SK-N-SH (cell line): ENCODE measurements at regions not wholly inside any gene's neighbourhood (a gene's known extent, or its start where the extent isn't known, plus 50 kb on each side); places are given as distances from the start of the nearest gene placed in this dataset.

Experiments used
- CTCF ChIA-PET: fragments of 300-600, 350-600 bp; formaldehyde crosslinking; extraction: SDS; loops from one replicate; lab custom pipeline; 2021; lab: Yijun Ruan, JAX
- POLR2A ChIA-PET: fragments of 350-600 bp; sonication (Branson Sonifier 250); formaldehyde crosslinking; extraction: SDS; loops from one replicate; lab custom pipeline; 2020; ENCODE audit warnings: antibody characterized with exemption, inconsistent platforms; lab: Yijun Ruan, JAX
- DNase-seq: peaks from one replicate; pipeline ENCODE4 v3.0.0; 2012
- H2AFZ ChIP-seq: fragments of 200-600 bp; sonication (generic); 2 replicates; pipeline ENCODE4 v1.8.1; 2016; ENCODE audit warnings: antibody characterized with exemption, mild to moderate bottlenecking, low read depth
- H3F3A ChIP-seq: fragments of 200-600 bp; sonication (generic); replicated peaks from 2 replicates; pipeline ENCODE3; 2016; ENCODE audit warnings: antibody characterized with exemption, mild to moderate bottlenecking; ENCODE audit not compliant: insufficient read depth
- H3K27ac ChIP-seq, 2 experiments: fragments of 200-500 bp in 1 of 2; fragments of 200-600 bp in 1 of 2; sonication (Bioruptor generic) in 1 of 2; sonication (generic), shearing (Covaris generic) in 1 of 2; 2 replicates each; pipeline versions ENCODE4 v1.5.1 to v1.6.1; 2014 to 2016; ENCODE audit warnings: low read depth in 2 of 2, inconsistent platforms in 1 of 2, low read length in 1 of 2, mild to moderate bottlenecking in 1 of 2, mixed read lengths in 1 of 2
- H3K27me3 ChIP-seq: fragments of 200-600 bp; sonication (generic), shearing (Covaris generic); 2 replicates; pipeline ENCODE4 v1.6.1; 2016; ENCODE audit warnings: mixed run types; ENCODE audit not compliant: insufficient read depth
- H3K36me3 ChIP-seq, 2 experiments: fragments of 200-500 bp in 1 of 2; fragments of 200-600 bp in 1 of 2; sonication (Bioruptor generic) in 1 of 2; sonication (generic) in 1 of 2; replicated peaks in 1 of 2; 2 replicates each; pipeline versions ENCODE3 to v1.5.1; 2014 to 2016; ENCODE audit warnings: low read length in 1 of 2, mild to moderate bottlenecking in 1 of 2; ENCODE audit not compliant: insufficient read depth in 2 of 2, control insufficient read depth in 1 of 2
- H3K4me1 ChIP-seq, 2 experiments: fragments of 200-500 bp in 1 of 2; fragments of 200-600 bp in 1 of 2; sonication (Bioruptor generic) in 1 of 2; sonication (generic), shearing (Covaris generic) in 1 of 2; 2 replicates each; pipeline versions ENCODE4 v1.5.1 to v1.6.1; 2014 to 2016; ENCODE audit warnings: low read depth in 1 of 2, low read length in 1 of 2, mixed run types in 1 of 2; ENCODE audit not compliant: insufficient read depth in 2 of 2, control insufficient read depth in 1 of 2
- H3K4me2 ChIP-seq: fragments of 200-600 bp; sonication (generic), shearing (Covaris generic); 2 replicates; pipeline ENCODE4 v1.6.1; 2017; ENCODE audit warnings: mixed run types
- H3K4me3 ChIP-seq, 2 experiments: fragments of 200-500 bp in 1 of 2; fragments of 200-600 bp in 1 of 2; sonication (Bioruptor generic) in 1 of 2; sonication (generic), shearing (Covaris generic) in 1 of 2; 2 replicates each; pipeline versions ENCODE4 v1.5.1 to v1.8.1; 2014 to 2016; ENCODE audit warnings: low read depth in 2 of 2, inconsistent platforms in 1 of 2, low read length in 1 of 2, mild to moderate bottlenecking in 1 of 2, mixed read lengths in 1 of 2, moderate library complexity in 1 of 2
- H3K79me2 ChIP-seq: fragments of 200-600 bp; sonication (generic); 2 replicates; pipeline ENCODE4 v1.8.1; 2017; ENCODE audit warnings: mild to moderate bottlenecking; ENCODE audit not compliant: insufficient read depth
- H3K9ac ChIP-seq: fragments of 200-600 bp; sonication (generic); 2 replicates; pipeline ENCODE4 v1.6.1; 2017; ENCODE audit warnings: mixed run types
- H3K9me2 ChIP-seq: fragments of 200-600 bp; sonication (generic); 2 replicates; pipeline ENCODE4 v1.6.1; 2017; ENCODE audit warnings: mixed run types
- H3K9me3 ChIP-seq: fragments of 200-600 bp; sonication (generic); 2 replicates; pipeline ENCODE4 v1.6.1; 2017; ENCODE audit warnings: mixed run types, mild to moderate bottlenecking, moderate library complexity
- H4K20me1 ChIP-seq: fragments of 200-600 bp; sonication (generic); 2 replicates; pipeline ENCODE4 v1.6.1; 2017; ENCODE audit warnings: mild to moderate bottlenecking, mixed run types; ENCODE audit not compliant: insufficient read depth
- FOSL2 ChIP-seq: IDR thresholded peaks from 2 replicates; pipeline ENCODE4 v1.4.0; 2012; ENCODE audit warnings: low read depth, mild to moderate bottlenecking, moderate library complexity, borderline replicate concordance
- FOXM1 ChIP-seq: IDR thresholded peaks from 2 replicates; pipeline ENCODE4 v1.4.0; 2012; ENCODE audit warnings: low read depth, mild to moderate bottlenecking
- GATA2 ChIP-seq: sonication (generic); formaldehyde crosslinking; IDR thresholded peaks from 2 replicates; pipeline ENCODE4 v1.5.0; 2020; ENCODE audit warnings: mild to moderate bottlenecking, missing genetic modification reagents
- JUND ChIP-seq: IDR thresholded peaks from 2 replicates; pipeline ENCODE4 v1.4.0; 2012
- NFIC ChIP-seq: IDR thresholded peaks from 2 replicates; pipeline ENCODE4 v1.4.0; 2012; ENCODE audit warnings: borderline replicate concordance
- NRF1 ChIP-seq: IDR thresholded peaks from 2 replicates; pipeline ENCODE4 v1.6.1; 2012; ENCODE audit warnings: low read depth, mild to moderate bottlenecking, low read length
- POLR2AphosphoS5 ChIP-seq: IDR thresholded peaks from 2 replicates; pipeline ENCODE4 v1.6.1; 2012; ENCODE audit warnings: low read depth, low read length
- RAD21 ChIP-seq: IDR thresholded peaks from 2 replicates; pipeline ENCODE4 v1.6.1; 2012; ENCODE audit warnings: mild to moderate bottlenecking, low read length
- SIN3A ChIP-seq: IDR thresholded peaks from 2 replicates; pipeline ENCODE4 v1.6.1; 2012; ENCODE audit warnings: low read depth, mild to moderate bottlenecking, low read length, moderate library complexity, borderline replicate concordance
- SMC3 ChIP-seq: IDR thresholded peaks from 2 replicates; pipeline ENCODE4 v1.6.1; 2012; ENCODE audit warnings: low read depth, low read length, improper control_type of control experiment
- TCF12 ChIP-seq: IDR thresholded peaks from 2 replicates; pipeline ENCODE4 v1.4.0; 2012
- YY1 ChIP-seq: IDR thresholded peaks from 2 replicates; pipeline ENCODE4 v1.4.0; 2012; ENCODE audit warnings: low read depth, mild to moderate bottlenecking
- TF ChIP-seq, protein P1 (sequence below): IDR thresholded peaks from 2 replicates; pipeline ENCODE4 v1.4.0; 2012; ENCODE audit warnings: low read depth
- TF ChIP-seq, protein P2 (sequence below): fragments of 150-350 bp; IDR thresholded peaks from 2 replicates; pipeline ENCODE4 v1.6.1; 2017; ENCODE audit warnings: antibody characterized with exemption, low read length, low read depth, borderline replicate concordance
- TF ChIP-seq, protein P3 (sequence below): IDR thresholded peaks from 2 replicates; pipeline ENCODE4 v1.4.0; 2012; ENCODE audit warnings: low read depth, borderline replicate concordance
- TF ChIP-seq, protein P4 (sequence below): IDR thresholded peaks from 2 replicates; pipeline ENCODE4 v1.6.1; 2012; ENCODE audit warnings: mild to moderate bottlenecking, low read depth, low read length, moderate library complexity
- TF ChIP-seq, protein P5 (sequence below): fragments of 150-350 bp; IDR thresholded peaks from 2 replicates; pipeline ENCODE4 v1.6.1; 2016; ENCODE audit warnings: mild to moderate bottlenecking, low read depth, low read length
- TF ChIP-seq, protein P6 (sequence below): fragments of 200-600 bp; sonication (generic); IDR thresholded peaks from 2 replicates; pipeline ENCODE4 v1.6.1; 2017; ENCODE audit warnings: antibody characterized with exemption, mild to moderate bottlenecking, moderate library complexity

DNA sequence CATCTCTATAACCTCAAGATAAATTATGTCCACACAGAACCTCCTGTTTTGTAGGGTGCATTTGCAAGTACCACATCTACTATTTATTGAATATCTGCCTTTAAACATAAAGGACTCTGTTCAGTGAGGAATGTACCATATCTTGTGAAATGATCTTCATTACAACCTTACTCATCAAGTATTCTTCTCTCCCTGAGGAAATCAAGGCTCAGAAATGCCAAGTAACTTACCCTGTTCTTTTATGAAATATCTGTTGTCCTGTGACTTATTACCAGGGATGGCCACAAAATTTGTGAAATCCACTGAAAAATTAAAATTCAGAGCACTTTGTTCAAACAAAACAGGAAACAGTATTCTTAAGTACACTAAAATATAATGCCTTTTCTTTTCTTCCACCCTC is 366.7 kb downstream of the GALC start:
- Histone ChIP-seq H3K9me3 (no peaks in the 10 kb centered on the region), H3F3A (no peaks in the 10 kb centered on the region), H3K36me3 (no peaks in the 10 kb centered on the region), H3K4me1 (no peaks in the 10 kb centered on the region), H3K4me3 (no peak overlapping the region), H4K20me1 (no peaks in the 10 kb centered on the region), H3K4me2 (no peak overlapping the region), H3K9ac (no peak overlapping the region), H3K9me2 (no peaks in the 10 kb centered on the region), H3K27me3 (no peaks in the 10 kb centered on the region), H3K79me2 (no peaks in the 10 kb centered on the region), H3K27ac (no peak overlapping the region), H2AFZ (no peak overlapping the region)
- TF ChIP-seq YY1 (no peak), POLR2AphosphoS5 (no peak), RAD21 (no peak), SIN3A (no peak), NRF1 (no peak), FOSL2 (no peak), TCF12 (no peak), NFIC (no peak), JUND (no peak), GATA2 (CRISPR knock-in tag) (no peak), SMC3 (no peak), FOXM1 (no peak)
- TF ChIP-seq, protein P1, sequence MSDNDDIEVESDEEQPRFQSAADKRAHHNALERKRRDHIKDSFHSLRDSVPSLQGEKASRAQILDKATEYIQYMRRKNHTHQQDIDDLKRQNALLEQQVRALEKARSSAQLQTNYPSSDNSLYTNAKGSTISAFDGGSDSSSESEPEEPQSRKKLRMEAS = no peak
- TF ChIP-seq, protein P2, sequence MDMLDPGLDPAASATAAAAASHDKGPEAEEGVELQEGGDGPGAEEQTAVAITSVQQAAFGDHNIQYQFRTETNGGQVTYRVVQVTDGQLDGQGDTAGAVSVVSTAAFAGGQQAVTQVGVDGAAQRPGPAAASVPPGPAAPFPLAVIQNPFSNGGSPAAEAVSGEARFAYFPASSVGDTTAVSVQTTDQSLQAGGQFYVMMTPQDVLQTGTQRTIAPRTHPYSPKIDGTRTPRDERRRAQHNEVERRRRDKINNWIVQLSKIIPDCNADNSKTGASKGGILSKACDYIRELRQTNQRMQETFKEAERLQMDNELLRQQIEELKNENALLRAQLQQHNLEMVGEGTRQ = no peak
- TF ChIP-seq, protein P3, sequence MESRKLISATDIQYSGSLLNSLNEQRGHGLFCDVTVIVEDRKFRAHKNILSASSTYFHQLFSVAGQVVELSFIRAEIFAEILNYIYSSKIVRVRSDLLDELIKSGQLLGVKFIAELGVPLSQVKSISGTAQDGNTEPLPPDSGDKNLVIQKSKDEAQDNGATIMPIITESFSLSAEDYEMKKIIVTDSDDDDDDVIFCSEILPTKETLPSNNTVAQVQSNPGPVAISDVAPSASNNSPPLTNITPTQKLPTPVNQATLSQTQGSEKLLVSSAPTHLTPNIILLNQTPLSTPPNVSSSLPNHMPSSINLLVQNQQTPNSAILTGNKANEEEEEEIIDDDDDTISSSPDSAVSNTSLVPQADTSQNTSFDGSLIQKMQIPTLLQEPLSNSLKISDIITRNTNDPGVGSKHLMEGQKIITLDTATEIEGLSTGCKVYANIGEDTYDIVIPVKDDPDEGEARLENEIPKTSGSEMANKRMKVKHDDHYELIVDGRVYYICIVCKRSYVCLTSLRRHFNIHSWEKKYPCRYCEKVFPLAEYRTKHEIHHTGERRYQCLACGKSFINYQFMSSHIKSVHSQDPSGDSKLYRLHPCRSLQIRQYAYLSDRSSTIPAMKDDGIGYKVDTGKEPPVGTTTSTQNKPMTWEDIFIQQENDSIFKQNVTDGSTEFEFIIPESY = no peak
- TF ChIP-seq, protein P4, sequence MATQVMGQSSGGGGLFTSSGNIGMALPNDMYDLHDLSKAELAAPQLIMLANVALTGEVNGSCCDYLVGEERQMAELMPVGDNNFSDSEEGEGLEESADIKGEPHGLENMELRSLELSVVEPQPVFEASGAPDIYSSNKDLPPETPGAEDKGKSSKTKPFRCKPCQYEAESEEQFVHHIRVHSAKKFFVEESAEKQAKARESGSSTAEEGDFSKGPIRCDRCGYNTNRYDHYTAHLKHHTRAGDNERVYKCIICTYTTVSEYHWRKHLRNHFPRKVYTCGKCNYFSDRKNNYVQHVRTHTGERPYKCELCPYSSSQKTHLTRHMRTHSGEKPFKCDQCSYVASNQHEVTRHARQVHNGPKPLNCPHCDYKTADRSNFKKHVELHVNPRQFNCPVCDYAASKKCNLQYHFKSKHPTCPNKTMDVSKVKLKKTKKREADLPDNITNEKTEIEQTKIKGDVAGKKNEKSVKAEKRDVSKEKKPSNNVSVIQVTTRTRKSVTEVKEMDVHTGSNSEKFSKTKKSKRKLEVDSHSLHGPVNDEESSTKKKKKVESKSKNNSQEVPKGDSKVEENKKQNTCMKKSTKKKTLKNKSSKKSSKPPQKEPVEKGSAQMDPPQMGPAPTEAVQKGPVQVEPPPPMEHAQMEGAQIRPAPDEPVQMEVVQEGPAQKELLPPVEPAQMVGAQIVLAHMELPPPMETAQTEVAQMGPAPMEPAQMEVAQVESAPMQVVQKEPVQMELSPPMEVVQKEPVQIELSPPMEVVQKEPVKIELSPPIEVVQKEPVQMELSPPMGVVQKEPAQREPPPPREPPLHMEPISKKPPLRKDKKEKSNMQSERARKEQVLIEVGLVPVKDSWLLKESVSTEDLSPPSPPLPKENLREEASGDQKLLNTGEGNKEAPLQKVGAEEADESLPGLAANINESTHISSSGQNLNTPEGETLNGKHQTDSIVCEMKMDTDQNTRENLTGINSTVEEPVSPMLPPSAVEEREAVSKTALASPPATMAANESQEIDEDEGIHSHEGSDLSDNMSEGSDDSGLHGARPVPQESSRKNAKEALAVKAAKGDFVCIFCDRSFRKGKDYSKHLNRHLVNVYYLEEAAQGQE = no peak
- TF ChIP-seq, protein P5, sequence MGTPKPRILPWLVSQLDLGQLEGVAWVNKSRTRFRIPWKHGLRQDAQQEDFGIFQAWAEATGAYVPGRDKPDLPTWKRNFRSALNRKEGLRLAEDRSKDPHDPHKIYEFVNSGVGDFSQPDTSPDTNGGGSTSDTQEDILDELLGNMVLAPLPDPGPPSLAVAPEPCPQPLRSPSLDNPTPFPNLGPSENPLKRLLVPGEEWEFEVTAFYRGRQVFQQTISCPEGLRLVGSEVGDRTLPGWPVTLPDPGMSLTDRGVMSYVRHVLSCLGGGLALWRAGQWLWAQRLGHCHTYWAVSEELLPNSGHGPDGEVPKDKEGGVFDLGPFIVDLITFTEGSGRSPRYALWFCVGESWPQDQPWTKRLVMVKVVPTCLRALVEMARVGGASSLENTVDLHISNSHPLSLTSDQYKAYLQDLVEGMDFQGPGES = no peak
- TF ChIP-seq, protein P6, sequence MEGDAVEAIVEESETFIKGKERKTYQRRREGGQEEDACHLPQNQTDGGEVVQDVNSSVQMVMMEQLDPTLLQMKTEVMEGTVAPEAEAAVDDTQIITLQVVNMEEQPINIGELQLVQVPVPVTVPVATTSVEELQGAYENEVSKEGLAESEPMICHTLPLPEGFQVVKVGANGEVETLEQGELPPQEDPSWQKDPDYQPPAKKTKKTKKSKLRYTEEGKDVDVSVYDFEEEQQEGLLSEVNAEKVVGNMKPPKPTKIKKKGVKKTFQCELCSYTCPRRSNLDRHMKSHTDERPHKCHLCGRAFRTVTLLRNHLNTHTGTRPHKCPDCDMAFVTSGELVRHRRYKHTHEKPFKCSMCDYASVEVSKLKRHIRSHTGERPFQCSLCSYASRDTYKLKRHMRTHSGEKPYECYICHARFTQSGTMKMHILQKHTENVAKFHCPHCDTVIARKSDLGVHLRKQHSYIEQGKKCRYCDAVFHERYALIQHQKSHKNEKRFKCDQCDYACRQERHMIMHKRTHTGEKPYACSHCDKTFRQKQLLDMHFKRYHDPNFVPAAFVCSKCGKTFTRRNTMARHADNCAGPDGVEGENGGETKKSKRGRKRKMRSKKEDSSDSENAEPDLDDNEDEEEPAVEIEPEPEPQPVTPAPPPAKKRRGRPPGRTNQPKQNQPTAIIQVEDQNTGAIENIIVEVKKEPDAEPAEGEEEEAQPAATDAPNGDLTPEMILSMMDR = no peak
- POLR2A ChIA-PET = no interaction called here
- CTCF ChIA-PET = interaction anchor here (2.1 kb wide), 1 partner anchor 10 kb away, joined by 11 read pairs; no protein-coding TSS in a partner anchor
- DNase-seq = no peak
